GM12878 (cell line): ENCODE measurements at regions not wholly inside any gene's neighbourhood (a gene's known extent, or its start where the extent isn't known, plus 50 kb on each side); places are given as distances from the start of the nearest gene placed in this dataset.

ENCODE experiments used
- CBFB ChIP-seq: IDR thresholded peaks from 2 replicates; pipeline ENCODE4 v1.6.1; 2016; ENCODE audit warnings: antibody characterized with exemption, low read depth
- KDM1A ChIP-seq: fragments of 200-600 bp; sonication (generic); IDR thresholded peaks from 2 replicates; pipeline ENCODE4 v1.6.1; 2016; ENCODE audit warnings: borderline replicate concordance
- MAX ChIP-seq: IDR thresholded peaks from 2 replicates; pipeline ENCODE4 v1.6.1; 2012; ENCODE audit warnings: low read depth, low read length, improper control_type of control experiment

- no peak for TF ChIP-seq CBFB
- TF ChIP-seq MAX: no peak
- no peak for TF ChIP-seq KDM1A
These were observed 195.7 kb upstream of the STEAP1 start for GRCh38 chr7:89958525-89959068.
